Testis (tissue), 2 donors: ENCODE measurements at regions not wholly inside any gene's neighbourhood (a gene's known extent, or its start where the extent isn't known, plus 50 kb on each side); places are given as distances from the start of the nearest gene placed in this dataset.

ENCODE experiments used
- CTCF ChIP-seq, 3 experiments: fragments of 450-650 bp in 2 of 3; fragments of 200-600 bp in 1 of 3; sonication (generic) in 1 of 3; IDR thresholded peaks; one replicate each; pipeline ENCODE4 v1.5.1; 2016 to 2019; ENCODE audit warnings: antibody characterized with exemption in 3 of 3, mild to moderate bottlenecking in 2 of 3, moderate library complexity in 1 of 3
- POLR2A ChIP-seq: fragments of 450-650 bp; IDR thresholded peaks from one replicate; pipeline ENCODE4 v1.6.1; 2017; ENCODE audit warnings: antibody characterized with exemption, mild to moderate bottlenecking, moderate library complexity

GRCh38 chr10:23656735-23657134 lies 217.9 kb downstream of the OTUD1 start:
- TF ChIP-seq POLR2A (no peak), CTCF (IDR thresholded peaks at IDR 0.05) (peak in 2 of 3 experiments; percentile 37 to 57)
